CD1c-positive myeloid dendritic cell (primary cell): ENCODE measurements at regions not wholly inside any gene's neighbourhood (a gene's known extent, or its start where the extent isn't known, plus 50 kb on each side); places are given as distances from the start of the nearest gene placed in this dataset.
A peak's percentile ranks its signal among the peaks of the same experiment; 100 is the strongest.
"Not testable (repeated sequence)": the region's sequence is repeated elsewhere in the genome, so short reads cannot be mapped to it uniquely, and the experiment has no call there.

Experiments used
- DNase-seq: peaks from one replicate; pipeline ENCODE4 v3.0.0-alpha.2; 2016; ENCODE audit errors: extremely low spot score

DNA sequence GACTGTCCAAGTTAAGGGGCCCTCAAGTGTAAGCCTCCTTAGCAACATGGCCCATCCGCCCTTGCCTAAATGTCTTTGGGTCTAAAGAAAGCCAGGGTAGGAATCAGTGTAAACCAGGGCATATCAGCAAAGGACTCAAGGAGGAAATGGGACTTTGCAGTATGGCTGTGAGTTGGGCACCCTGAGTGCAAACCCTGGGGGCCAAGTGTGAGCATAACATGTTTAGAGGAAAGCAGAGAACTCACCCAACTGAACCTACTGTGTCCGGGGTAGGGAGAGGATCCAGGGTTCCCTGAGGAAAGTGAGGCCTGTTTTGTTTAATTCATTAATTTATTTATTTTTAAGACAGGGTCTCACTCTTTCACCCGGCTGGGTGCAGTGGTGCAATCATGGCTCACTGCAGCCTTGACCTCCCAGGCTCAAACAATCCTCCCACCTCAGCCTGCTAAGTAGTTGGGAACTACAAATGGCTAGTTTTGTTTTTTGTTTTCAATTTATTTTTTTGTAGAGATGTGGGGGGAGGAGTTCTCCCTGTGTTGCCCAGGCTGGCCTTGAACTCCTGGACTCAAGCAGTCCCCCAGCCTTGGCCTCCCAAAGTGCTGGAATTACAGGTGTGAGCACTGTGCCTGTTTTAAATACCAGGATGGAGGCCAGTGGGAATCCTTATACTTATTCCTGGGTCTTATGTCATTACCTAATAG lies 51.0 kb upstream of the ACTR3 start:
- DNase-seq: no peak

DNA sequence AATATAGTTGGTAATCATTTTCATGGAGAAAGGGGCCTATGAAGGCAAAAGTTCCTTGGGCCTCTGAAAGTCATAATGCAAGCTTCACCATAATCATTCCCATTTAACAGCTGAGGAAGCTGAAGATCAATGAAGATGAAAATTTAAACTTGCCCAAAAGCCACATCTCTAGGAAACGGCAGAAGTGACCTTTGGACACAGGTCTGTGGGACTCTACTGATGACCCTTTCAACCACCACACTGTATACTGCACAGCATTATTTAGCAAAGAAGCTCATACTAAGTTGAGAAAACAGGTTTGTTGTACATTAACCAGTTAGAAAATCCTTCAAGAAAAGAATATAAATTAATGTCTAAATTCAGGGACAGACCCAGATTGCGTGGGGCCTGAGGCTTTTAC lies 51.6 kb upstream of the ACTR3 start:
- no peak for DNase-seq

DNA sequence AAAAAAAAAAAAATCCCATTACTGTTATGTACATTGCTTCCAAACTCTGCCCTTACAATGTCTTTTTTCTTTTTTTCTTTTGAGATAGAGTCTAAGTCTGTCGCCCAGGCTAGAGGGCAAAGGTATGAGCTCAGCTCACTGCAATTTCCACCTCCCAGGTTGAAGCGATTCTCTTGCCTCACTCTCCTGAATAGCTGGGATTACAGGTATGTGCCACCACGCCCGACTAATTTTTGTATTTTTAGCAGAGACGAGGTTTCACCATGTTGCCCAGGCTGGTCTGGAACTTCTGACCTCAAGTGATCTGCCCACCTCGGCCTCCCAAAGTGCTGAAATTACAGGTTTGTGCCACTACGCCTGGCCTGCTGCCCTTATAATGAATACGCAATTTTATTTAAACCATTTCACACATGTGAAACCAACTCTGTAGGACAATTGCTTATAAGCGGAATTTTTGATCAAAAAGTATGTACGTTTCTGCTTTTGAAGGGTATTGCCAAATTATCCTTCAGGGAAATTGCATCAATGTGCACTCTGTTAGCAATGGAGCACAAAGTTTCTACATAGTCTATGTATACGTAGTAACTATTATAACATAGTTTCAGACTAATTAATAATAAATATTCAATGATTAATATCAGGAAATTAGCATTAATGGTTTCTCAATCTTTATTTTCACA lies 55.7 kb upstream of the ACTR3 start:
- peak; percentile 11 for DNase-seq

DNA sequence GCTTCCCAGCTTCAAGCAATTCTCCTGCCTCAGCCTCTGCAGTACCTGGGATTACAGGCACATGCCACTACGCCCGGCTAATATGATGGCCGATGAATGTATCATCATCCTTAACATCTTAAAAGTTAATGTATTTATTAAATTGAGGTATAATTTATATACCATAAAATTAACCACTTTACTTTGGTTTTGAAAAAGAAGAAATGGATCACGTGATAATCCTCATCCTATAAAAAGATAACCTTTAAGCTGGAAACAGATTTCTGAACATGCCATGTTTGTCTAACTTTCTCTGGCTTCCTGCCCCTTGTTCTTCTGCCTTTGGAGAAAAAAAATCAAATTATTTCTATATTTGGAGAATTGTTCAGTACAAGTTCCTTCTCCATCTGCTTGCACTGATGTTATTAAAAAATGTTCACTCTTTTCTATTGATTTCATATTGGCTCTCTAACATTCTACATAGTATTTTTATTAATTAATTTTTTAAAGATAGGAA lies 57.0 kb upstream of the ACTR3 start:
- DNase-seq: no peak

DNA sequence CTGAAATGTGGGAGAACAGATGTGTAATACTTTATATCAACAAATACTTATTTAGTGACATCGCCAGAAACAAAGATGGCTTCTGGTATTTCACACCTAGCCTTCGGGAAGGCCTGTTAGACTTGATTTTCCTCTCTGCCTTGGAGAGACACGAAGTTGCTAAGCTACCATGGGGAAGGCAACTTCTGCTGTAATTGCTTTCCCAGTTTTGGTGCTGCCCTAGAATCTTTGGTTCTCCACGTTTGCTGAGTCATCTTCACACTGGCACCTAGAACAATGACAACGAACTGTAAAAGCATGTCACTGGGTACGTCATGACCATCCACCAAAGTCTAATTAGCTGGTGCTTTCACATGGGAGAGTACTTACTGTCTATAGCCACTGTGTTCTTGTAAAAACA lies 58.7 kb upstream of the ACTR3 start:
- no peak for DNase-seq

DNA sequence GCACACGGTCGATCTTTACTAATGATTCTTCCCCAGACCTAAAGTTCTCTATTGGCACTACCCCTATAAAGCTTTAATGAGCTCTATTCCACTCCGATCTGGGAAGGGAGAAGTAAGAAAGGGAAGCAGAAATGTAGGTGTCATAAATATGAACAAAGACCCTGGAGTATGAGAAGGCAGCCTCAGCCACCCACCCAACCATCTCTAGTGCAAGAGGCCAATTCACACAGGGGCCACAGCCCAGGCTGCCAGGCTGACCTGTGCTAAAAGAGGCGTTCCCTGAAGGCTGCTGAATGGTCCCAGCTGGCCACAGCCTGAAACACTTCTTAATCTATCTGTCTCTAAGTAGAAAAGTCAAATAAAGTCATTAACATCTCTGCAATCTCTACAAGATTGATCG lies 60.1 kb upstream of the ACTR3 start:
- peak; percentile 33 for DNase-seq

DNA sequence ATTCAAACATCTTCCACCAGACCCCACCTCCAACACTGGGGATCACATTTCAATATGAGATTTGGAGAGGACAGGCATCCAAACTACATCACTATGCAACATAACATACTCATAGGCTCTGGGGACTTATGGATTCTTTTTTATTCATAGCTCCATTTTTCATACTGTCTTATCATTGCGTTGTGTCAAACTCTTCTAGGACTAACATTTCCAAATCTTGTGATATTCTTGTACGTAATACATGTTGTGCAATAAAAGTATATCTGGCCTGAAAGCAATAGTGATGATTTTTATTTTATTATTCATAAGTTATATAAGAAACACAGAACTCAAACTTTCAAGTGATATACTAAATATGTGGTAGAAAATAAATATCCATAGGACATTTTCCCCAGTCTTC lies 60.6 kb upstream of the ACTR3 start:
- DNase-seq: no peak

DNA sequence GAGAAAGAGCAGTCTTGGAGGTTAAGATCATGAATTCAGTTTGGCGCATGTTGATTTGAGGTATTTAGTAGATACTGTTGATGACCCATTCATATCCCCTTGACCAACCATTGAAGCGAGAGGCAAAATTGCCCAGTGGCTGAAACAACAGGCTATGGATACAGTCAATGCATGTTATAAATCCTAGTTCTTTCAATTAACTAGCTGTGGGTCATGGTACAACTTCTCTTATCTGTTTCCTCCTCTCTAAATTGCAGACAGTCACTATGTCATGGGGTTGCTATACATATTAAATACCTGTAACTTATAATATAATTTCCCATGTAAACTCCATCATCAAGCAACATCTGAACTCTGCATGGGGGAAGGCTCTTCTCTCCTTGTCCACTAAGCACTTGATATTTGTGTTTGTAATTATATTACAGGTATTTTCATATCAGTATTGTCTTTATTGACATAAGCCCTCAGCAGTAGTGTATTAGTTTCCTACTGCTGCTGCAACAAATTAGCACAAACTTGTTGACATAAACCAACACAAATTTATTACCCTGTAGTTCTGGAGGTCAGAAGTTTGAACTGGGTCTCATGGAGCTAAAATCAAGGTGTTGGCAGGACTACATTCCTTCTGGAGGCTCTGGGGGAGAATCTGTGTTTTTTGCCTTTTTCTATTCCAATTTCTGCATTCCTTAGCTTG lies 61.7 kb upstream of the ACTR3 start:
- no peak for DNase-seq

DNA sequence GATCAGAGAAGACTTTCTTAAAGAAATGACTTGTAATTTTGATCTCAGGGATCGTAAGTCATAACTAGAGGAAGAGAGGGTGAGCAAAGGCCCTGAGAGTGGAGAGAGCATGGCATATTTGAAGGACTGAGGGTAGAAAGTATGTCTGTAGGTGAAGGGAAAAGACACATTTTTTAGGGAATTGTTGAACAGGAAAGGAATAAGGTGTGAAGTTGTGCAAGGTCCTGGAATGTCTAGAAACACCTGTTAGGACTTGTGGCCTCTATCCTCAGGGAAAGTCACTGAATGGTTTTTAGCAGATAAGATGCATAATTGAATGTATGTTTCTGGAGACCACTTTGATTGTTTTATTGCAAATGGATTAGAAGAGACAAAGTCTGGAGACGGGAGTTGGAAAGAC lies 62.5 kb upstream of the ACTR3 start:
- DNase-seq: no peak

DNA sequence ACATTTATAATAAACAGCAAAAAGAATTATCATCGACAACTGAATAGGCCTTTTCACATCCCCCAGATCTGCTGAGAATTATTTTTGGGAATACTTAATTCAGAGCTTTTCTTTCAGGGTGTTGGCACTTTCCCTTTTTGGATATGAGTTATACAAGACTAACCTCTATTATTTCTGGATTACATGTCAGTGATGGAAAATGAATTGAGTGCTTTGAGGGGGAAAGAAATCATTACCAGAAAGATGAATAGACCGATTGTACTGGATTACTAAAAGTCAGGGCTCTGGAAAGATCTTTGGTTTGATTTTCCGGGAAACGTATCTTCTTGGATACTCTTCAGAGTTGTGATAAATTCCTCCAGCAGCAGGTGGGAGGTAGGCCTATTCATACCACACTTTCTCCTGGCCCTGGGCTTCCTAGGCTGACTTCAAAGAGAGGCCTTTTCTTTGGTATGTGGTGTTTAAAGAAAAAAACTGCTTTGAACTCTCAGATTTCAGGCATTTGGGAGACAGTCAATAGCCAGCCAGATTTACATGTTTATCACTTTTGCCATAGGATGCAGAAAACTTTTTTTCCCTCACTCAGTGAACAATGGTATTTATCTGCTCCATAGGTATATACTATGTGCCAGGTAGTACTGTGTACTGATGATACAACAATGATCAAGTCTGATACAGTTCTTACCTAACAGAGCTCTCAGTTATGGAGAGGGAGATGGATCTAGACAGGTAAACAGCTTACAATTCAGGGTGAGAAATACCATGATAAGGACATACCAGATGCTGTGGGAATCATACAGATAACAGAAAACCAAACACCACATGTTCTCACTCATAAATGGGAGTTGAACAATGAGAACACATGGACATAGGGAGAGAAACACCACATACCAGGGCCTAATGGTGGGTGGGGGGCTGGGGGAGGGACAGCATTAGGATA lies 63.3 kb upstream of the ACTR3 start:
- no peak for DNase-seq

DNA sequence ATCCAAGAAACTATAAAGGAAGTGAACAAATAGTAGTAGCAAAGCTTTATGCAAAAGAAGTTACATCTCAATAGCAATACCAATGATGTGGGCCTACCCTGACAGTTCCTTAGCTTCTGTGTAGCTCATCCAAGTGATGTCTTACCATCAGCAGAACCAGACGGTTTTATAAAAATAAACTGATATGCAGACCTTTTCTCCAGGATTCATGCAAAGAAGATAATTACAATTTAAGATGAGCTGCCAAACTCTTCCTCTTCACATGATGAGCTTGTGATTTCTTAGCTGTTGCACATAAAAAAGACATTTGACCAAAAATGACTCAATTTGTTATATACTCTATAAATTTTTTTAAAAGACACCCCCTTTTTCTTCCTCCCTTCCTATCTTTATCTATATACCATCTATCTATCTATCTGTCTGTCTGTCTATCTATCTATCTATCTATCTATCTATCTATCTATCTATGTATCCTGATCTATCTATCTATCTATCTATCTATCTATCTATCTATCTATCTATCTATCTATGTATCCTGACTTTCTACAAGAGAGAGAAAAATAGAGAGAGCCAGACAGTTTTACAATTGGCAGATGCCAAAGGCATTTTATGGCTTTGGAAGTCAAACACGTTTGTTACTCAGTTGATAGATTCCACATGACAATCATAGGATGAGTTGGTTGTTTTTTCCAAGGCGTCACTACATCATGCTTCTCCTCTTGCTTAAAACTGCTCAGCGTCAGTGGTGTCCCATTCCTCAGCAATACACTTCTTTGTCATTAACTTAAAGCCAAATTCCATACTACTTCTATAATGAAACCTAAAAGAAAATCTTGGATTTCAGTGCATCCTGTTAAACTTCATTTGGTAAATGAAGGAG lies 65.9 kb upstream of the ACTR3 start:
- DNase-seq: no peak

DNA sequence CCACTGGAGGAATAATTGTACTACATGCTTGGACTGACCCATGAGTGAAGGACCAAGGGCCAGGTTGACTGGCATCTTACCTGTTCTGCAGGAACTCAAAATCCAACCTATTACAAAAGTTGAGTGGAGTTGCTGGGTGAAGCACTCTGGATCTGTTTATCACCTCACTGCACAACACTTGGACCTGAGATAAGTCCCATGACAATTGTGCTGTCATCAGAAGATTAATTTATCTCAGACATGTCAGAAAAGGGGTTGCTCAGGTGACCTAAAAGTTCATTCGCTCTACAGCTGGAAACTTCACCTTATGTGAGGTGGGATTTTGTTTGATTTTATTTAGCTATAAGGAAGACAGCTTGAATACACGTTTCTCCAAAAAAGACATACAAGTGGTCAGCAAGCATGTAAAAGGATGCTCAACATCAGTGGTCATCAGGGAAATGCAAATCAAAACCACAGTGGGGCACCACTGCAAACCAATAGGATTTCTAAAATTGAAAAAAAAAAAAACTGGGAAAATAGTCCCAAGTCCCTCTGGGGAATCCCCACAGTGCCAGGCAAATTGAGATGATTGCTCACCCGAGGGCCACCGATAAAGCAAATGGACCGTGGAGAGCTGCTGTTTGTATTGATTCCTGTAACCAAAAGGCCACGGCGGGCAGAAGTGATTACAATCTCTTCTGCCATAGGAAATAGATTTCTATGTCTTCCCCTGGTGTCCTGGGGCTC lies 65.8 kb upstream of the SLC35F5 start:
- DNase-seq: no peak

DNA sequence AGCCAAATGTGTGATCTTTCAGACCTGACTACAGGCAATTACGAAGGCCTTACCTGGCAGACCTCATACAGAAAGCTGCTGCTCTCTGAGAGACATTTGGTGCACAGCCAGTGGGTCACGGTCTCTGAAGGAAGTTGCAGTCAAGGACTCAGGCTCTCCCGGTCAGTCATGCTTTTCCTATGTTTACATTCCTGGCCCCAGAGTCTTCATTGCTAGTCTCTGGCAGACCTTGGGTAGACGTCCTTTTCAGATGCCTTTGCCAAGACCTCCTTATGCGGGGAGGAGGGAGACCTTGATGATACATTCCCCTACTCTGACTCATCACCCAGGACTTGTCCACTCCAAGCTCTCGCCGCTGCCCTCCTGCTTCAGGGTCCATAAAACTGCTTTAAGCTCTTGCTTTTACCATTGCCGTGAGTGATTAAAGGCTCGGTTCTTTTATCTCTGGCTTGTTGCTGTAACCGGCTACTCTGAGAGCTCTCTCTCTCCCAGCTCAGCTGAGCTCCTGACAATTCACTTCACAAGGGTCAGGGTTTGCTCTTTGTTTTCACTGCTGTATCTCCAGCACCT lies 62.0 kb upstream of the SLC35F5 start:
- DNase-seq: no peak

DNA sequence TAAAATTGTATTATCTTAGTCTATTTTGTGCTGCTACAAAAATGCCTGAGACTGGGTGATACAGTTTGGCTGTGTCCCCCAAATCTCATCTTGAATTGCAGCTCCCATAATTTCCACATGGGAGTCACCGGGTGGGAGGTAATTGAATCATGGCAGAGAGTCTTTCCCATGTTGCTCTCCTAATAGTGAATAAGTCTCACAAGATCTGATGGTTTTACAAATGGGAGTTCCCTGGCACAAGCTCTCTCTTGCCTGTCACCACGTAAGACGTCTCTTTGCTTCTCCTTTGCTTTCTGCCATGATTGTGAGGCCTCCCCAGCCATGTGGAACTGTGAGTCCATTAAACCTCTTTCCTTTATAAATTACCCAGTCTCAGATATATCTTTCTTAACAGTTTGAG lies 57.0 kb upstream of the SLC35F5 start:
- not testable (repeated sequence) for DNase-seq

DNA sequence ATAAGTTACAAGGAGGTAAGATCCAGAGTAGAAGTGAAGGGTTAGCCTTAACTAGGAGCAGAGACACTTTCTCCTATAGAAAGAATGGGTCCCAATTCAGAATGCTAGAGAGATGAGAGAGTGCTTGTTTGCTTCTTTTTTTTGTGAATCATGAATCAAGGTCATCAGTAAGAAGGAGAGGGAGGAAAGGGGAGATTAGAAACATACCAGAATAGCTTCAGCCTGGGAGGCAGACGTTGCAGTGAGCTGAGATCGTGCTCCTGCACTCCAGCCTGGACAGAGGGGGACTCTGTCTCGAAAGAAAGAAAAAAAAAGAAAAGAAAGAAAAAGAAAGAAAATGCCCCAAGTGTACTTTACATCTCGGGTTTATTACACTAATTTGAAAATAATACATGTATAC lies 55.8 kb upstream of the SLC35F5 start:
- DNase-seq: no peak

DNA sequence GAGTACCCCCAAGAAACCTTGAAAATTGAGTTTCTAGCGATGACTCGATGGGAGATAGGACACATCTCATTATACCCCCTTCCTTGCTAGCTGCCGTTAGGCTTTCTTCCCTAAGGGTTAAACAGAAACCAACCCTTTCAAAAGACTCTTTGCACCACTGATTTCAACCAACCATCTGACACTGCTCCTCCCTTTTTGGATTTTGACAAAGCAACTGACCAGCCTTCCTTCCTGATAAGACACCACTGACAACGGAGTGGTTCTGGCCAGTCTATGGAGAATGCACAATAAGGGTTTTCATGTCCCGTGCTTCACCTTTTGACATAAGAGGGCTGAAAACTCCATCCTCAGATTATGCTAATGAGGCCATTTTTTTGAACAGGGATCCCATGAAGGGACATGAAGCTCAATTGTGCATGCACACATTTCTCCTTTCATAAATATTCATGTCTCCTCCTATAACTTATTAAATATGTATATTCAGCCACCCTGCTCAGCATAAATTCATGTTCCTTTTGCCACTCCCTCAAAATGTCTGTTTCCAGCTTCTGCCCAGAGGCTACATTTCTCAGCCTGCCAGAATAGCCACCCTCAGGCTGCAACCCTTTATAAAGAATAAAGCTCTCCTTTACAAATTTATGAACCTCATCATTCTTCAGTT lies 52.8 kb upstream of the SLC35F5 start:
- no peak for DNase-seq

DNA sequence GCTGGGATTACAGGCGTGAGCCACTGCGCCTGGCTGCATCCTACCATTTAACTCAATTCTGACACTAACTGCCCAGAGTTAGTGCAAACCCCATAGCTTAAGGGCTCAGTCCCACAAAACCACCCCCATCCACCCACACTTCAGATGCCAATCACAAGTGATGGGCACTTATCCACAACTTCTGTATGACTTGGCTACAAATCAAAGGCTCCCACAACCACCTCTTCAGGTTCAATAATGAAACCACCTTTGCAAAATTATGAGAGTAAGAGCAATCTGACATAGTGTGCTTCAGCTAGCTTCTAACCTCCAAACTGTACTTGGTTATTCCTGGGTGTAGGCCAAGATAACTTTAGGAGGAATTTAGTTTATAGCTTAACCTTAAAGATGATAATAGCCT lies 51.3 kb upstream of the SLC35F5 start:
- no peak for DNase-seq

DNA sequence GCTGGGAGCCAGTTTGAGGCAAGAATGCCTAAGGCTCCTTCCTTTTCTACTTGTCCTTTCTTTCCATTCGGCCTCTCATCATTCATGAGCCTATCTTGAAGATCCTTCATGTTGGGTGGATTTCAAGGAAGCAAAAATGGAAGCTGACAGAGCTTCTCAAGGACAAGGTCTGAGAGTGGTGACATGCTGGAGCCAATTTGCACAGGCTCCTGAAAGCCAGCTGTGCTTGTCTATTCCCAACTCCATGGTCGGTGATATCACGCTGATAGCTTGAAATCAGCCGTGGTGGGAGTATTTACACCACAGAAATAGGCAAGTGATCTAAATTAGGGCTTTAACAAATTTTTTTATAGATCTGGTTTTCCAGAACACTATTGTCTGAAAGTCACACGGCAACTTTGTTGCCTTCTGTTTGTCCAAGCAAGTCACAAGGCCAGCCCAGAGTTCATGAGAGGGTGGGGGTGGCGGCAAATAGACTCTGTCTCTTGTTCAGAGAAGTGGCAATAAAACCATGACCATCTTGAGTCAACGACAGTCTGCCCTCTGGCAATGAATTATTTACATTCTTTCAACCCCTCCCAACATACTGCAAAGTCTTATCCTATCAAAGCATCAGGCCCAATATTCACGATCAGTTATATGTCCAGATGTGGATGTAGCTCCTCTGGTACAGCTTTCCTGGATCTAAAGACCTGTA lies 49.9 kb upstream of the SLC35F5 start:
- no peak for DNase-seq
